NCI-H2196 treated with DMSO at 0.1 percent for 48 hours (cell line): ENCODE measurements at regions not wholly inside any gene's neighbourhood (a gene's known extent, or its start where the extent isn't known, plus 50 kb on each side); places are given as distances from the start of the nearest gene placed in this dataset.

ENCODE experiments used
- DNase-seq: peaks from one replicate; lab custom pipeline; 2025; ENCODE audit not compliant: unreplicated experiment; lab: John Stamatoyannopoulos, UW

GRCh38 chr15:39194106-39194830, 386.6 kb upstream of the THBS1 start:
- DNase-seq, result no peak

- DNase-seq, result no peak
Observed at GRCh38 chr15:39195961-39196486, 384.9 kb upstream of the THBS1 start.

- no peak for DNase-seq
Observed at GRCh38 chr15:39198044-39199000, 382.6 kb upstream of the THBS1 start.

GRCh38 chr15:39199076-39199475, 381.8 kb upstream of the THBS1 start:
- no peak for DNase-seq

- no peak for DNase-seq
Observed at GRCh38 chr15:39200586-39200985, 380.3 kb upstream of the THBS1 start.

GRCh38 chr15:39202641-39203040, 378.2 kb upstream of the THBS1 start:
- DNase-seq, result no peak

- DNase-seq, result no peak
Observed at GRCh38 chr15:39204031-39204430, 376.8 kb upstream of the THBS1 start.

GRCh38 chr15:39205081-39205480, 375.8 kb upstream of the THBS1 start:
- DNase-seq, result no peak

- DNase-seq, result no peak
Observed at GRCh38 chr15:39205506-39206371, 375.1 kb upstream of the THBS1 start.

GRCh38 chr15:39207532-39208115, 373.3 kb upstream of the THBS1 start:
- DNase-seq, result no peak

GRCh38 chr15:39208187-39208586, 372.7 kb upstream of the THBS1 start:
- no peak for DNase-seq

- no peak for DNase-seq
Observed at GRCh38 chr15:39209548-39210211, 371.2 kb upstream of the THBS1 start.

GRCh38 chr15:39211108-39211979, 369.5 kb upstream of the THBS1 start:
- DNase-seq, result no peak

GRCh38 chr15:39213385-39213840, 367.5 kb upstream of the THBS1 start:
- no peak for DNase-seq

GRCh38 chr15:39215015-39215414, 365.9 kb upstream of the THBS1 start:
- no peak for DNase-seq

- no peak for DNase-seq
Observed at GRCh38 chr15:39216816-39217215, 364.1 kb upstream of the THBS1 start.

GRCh38 chr15:39219608-39220007, 361.3 kb upstream of the THBS1 start:
- no peak for DNase-seq

- DNase-seq, result no peak
Observed at GRCh38 chr15:39226169-39226937, 354.5 kb upstream of the THBS1 start.
